ENCODE measurements at regions not wholly inside any gene's neighbourhood (a gene's known extent, or its start where the extent isn't known, plus 50 kb on each side); places are given as distances from the start of the nearest gene placed in this dataset.

DNA sequence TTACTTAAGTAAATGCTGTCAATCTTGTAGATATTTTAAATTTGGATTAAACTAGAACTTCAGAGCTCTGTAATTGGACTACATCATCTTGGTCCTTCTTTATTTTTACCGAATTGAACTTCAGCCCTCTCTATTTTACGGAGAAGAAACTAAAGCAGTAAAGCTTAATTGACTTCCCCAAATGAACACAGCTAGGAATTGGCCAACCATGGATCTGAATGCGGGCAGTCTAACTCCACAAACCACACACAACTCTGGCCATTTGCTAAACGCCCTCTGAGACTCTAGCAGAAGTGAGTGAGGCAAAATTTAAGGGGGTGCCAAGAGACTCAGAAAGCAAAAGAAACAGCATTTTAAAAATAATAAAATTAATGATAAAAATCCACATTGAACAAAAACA is 86.3 kb upstream of the KCTD1 start:
- TF ChIP-seq CTCF (IDR thresholded peaks at IDR 0.05), result no peak
- no peak for TF ChIP-seq EP300 (IDR thresholded peaks at IDR 0.05)
- no peak for TF ChIP-seq POLR2AphosphoS5 (IDR thresholded peaks at IDR 0.05)

Data from sigmoid colon (tissue), 4 donors.